Naive B cell (primary cell): ENCODE measurements at regions not wholly inside any gene's neighbourhood (a gene's known extent, or its start where the extent isn't known, plus 50 kb on each side); places are given as distances from the start of the nearest gene placed in this dataset.
"Not testable (repeated sequence)": the region's sequence is repeated elsewhere in the genome, so short reads cannot be mapped to it uniquely, and the experiment has no call there.

ENCODE experiments used
- ATAC-seq, 2 donors: fragments of 150-1000 bp; cut with Tn5 transposase; 2 replicates each; pipeline ENCODE4 v1.10.0; 2021; ENCODE audit warnings: low read depth in 2 of 2, mild to moderate bottlenecking in 2 of 2, moderate library complexity in 2 of 2
- DNase-seq: peaks from one replicate; pipeline ENCODE4 v3.0.0; 2022
- H3K27ac Mint-ChIP-seq, 6 donors: one replicate each; pipeline ENCODE4 v1.8.0; 2020 to 2022; ENCODE audit warnings: mild to moderate bottlenecking in 6 of 6, mixed read lengths in 6 of 6, moderate library complexity in 5 of 6, inconsistent platforms in 2 of 6
- H3K27me3 Mint-ChIP-seq, 3 donors: one replicate each; pipeline ENCODE4 v1.8.0; 2021 to 2022; ENCODE audit warnings: mixed read lengths in 3 of 3, mild to moderate bottlenecking in 1 of 3
- H3K36me3 Mint-ChIP-seq, 2 donors: one replicate each; pipeline ENCODE4 v1.8.0; 2020 to 2022; ENCODE audit warnings: mixed read lengths in 2 of 2, inconsistent platforms in 1 of 2, mild to moderate bottlenecking in 1 of 2
- H3K4me1 Mint-ChIP-seq, 3 donors: one replicate each; pipeline ENCODE4 v1.8.0; 2020 to 2022; ENCODE audit warnings: mixed read lengths in 3 of 3, inconsistent platforms in 1 of 3, mild to moderate bottlenecking in 1 of 3, moderate library complexity in 1 of 3
- H3K4me3 Mint-ChIP-seq, 8 donors: one replicate each; pipeline ENCODE4 v1.8.0; 2020 to 2022; ENCODE audit warnings: mild to moderate bottlenecking in 8 of 8, mixed read lengths in 8 of 8, moderate library complexity in 8 of 8, inconsistent platforms in 2 of 8
- H3K9me3 Mint-ChIP-seq, 7 donors: one replicate each; pipeline ENCODE4 v1.8.0; 2020 to 2022; ENCODE audit warnings: mixed read lengths in 7 of 7, mild to moderate bottlenecking in 5 of 7, inconsistent platforms in 2 of 7, moderate library complexity in 1 of 7

GRCh38 chr6:81613606-81614005 lies 138.9 kb downstream of the TENT5A start:
- DNase-seq (no peak), ATAC-seq (no peak)
- Mint-ChIP-seq H3K36me3 (no peaks in the 10 kb centered on the region), H3K4me1 (peaks cover 0 to 4% (median 4%) of the 10 kb centered on the region in 3 donors), H3K27ac (peak overlapping the region in 1 of 6 donors; percentile 91), H3K9me3 (peaks cover 0 to 3% (median 0%) of the 10 kb centered on the region in 7 donors), H3K27me3 (no peaks in the 10 kb centered on the region), H3K4me3 (no peak overlapping the region)

GRCh38 chr6:81612136-81612535 lies 140.3 kb downstream of the TENT5A start:
- H3K27me3 Mint-ChIP-seq, result no peaks in the 10 kb centered on the region
- DNase-seq, result no peak
- H3K27ac Mint-ChIP-seq, result no peak overlapping the region
- peaks cover 0 to 4% (median 4%) of the 10 kb centered on the region in 3 donors for H3K4me1 Mint-ChIP-seq
- no peak for ATAC-seq
- H3K9me3 Mint-ChIP-seq, result peaks cover 0 to 3% (median 0%) of the 10 kb centered on the region in 7 donors
- H3K4me3 Mint-ChIP-seq, result no peak overlapping the region
- no peaks in the 10 kb centered on the region for H3K36me3 Mint-ChIP-seq

GRCh38 chr6:81609736-81610135 lies 142.7 kb downstream of the TENT5A start:
- no peak for DNase-seq
- H3K9me3 Mint-ChIP-seq, result peaks cover 0 to 3% (median 0%) of the 10 kb centered on the region in 7 donors
- peaks cover 0 to 4% (median 4%) of the 10 kb centered on the region in 3 donors for H3K4me1 Mint-ChIP-seq
- no peak overlapping the region for H3K4me3 Mint-ChIP-seq
- H3K27ac Mint-ChIP-seq, result no peak overlapping the region
- no peak for ATAC-seq
- no peaks in the 10 kb centered on the region for H3K36me3 Mint-ChIP-seq
- H3K27me3 Mint-ChIP-seq, result no peaks in the 10 kb centered on the region

GRCh38 chr6:81608776-81609175 lies 143.7 kb downstream of the TENT5A start:
- H3K4me3 Mint-ChIP-seq, result no peak overlapping the region
- ATAC-seq (no peak), DNase-seq (no peak)
- H3K4me1 Mint-ChIP-seq, result peaks cover 0 to 4% (median 4%) of the 10 kb centered on the region in 3 donors
- no peak overlapping the region for H3K27ac Mint-ChIP-seq
- H3K9me3 Mint-ChIP-seq, result peaks cover 0 to 4% (median 0%) of the 10 kb centered on the region in 7 donors
- H3K36me3 Mint-ChIP-seq, result no peaks in the 10 kb centered on the region
- H3K27me3 Mint-ChIP-seq, result no peaks in the 10 kb centered on the region

GRCh38 chr6:81606965-81607381 lies 145.5 kb downstream of the TENT5A start:
- H3K36me3 Mint-ChIP-seq, result no peaks in the 10 kb centered on the region
- peak overlapping the region in 1 of 6 donors; percentile 54 for H3K27ac Mint-ChIP-seq
- H3K4me3 Mint-ChIP-seq, result no peak overlapping the region
- peaks cover 0 to 6% (median 0%) of the 10 kb centered on the region in 3 donors for H3K27me3 Mint-ChIP-seq
- peaks cover 0 to 10% (median 8%) of the 10 kb centered on the region in 7 donors for H3K9me3 Mint-ChIP-seq
- DNase-seq (no peak), ATAC-seq (no peak)
- H3K4me1 Mint-ChIP-seq, result peaks cover 0 to 3% (median 0%) of the 10 kb centered on the region in 3 donors

GRCh38 chr6:81605526-81605925 lies 147.0 kb downstream of the TENT5A start:
- Mint-ChIP-seq H3K27me3 (peaks cover 0 to 6% (median 0%) of the 10 kb centered on the region in 3 donors), H3K27ac (no peak overlapping the region), H3K4me3 (no peak overlapping the region), H3K9me3 (peaks cover 0 to 10% (median 8%) of the 10 kb centered on the region in 7 donors), H3K36me3 (no peaks in the 10 kb centered on the region), H3K4me1 (peaks cover 0 to 3% (median 0%) of the 10 kb centered on the region in 3 donors)
- ATAC-seq (no peak), DNase-seq (no peak)

- no peak overlapping the region for H3K27ac Mint-ChIP-seq
- no peak overlapping the region for H3K4me3 Mint-ChIP-seq
- peaks cover 0 to 11% (median 8%) of the 10 kb centered on the region in 7 donors for H3K9me3 Mint-ChIP-seq
- peaks cover 0 to 3% (median 0%) of the 10 kb centered on the region in 3 donors for H3K4me1 Mint-ChIP-seq
- DNase-seq (no peak), ATAC-seq (no peak)
- peaks cover 0 to 6% (median 0%) of the 10 kb centered on the region in 3 donors for H3K27me3 Mint-ChIP-seq
- no peaks in the 10 kb centered on the region for H3K36me3 Mint-ChIP-seq
Measured at GRCh38 chr6:81601918-81602317, 150.6 kb downstream of the TENT5A start.

GRCh38 chr6:81600488-81600887 lies 152.0 kb downstream of the TENT5A start:
- Mint-ChIP-seq H3K9me3 (peaks cover 0 to 11% (median 8%) of the 10 kb centered on the region in 7 donors), H3K27ac (peak overlapping the region in 1 of 6 donors; percentile 1)
- H3K4me3 Mint-ChIP-seq, DNase-seq, H3K4me1 Mint-ChIP-seq, H3K36me3 Mint-ChIP-seq, ATAC-seq, H3K27me3 Mint-ChIP-seq: not testable (repeated sequence)

- Mint-ChIP-seq H3K4me3 (no peak overlapping the region), H3K4me1 (no peaks in the 10 kb centered on the region), H3K36me3 (no peaks in the 10 kb centered on the region), H3K27me3 (no peaks in the 10 kb centered on the region), H3K9me3 (peaks cover 0 to 1% (median 0%) of the 10 kb centered on the region in 7 donors), H3K27ac (no peak overlapping the region)
- DNase-seq (no peak), ATAC-seq (no peak)
Measured at GRCh38 chr6:81594501-81594900, 158.0 kb downstream of the TENT5A start.

- Mint-ChIP-seq H3K27me3 (no peaks in the 10 kb centered on the region), H3K27ac (no peak overlapping the region), H3K4me1 (no peaks in the 10 kb centered on the region), H3K4me3 (no peak overlapping the region), H3K36me3 (no peaks in the 10 kb centered on the region), H3K9me3 (peaks cover 0 to 2% (median 0%) of the 10 kb centered on the region in 7 donors)
- DNase-seq (no peak), ATAC-seq (no peak)
Measured at GRCh38 chr6:81590314-81590691, 162.2 kb downstream of the TENT5A start.

GRCh38 chr6:81589465-81590313 lies 162.8 kb downstream of the TENT5A start:
- H3K27ac Mint-ChIP-seq, result no peak overlapping the region
- no peaks in the 10 kb centered on the region for H3K4me1 Mint-ChIP-seq
- no peak for DNase-seq
- H3K36me3 Mint-ChIP-seq, result no peaks in the 10 kb centered on the region
- H3K27me3 Mint-ChIP-seq, result no peaks in the 10 kb centered on the region
- peaks cover 0 to 2% (median 0%) of the 10 kb centered on the region in 7 donors for H3K9me3 Mint-ChIP-seq
- ATAC-seq, result no peak
- H3K4me3 Mint-ChIP-seq, result no peak overlapping the region

GRCh38 chr6:81585686-81586085 lies 166.8 kb downstream of the TENT5A start:
- not testable (repeated sequence) for ATAC-seq, DNase-seq, H3K4me1 Mint-ChIP-seq, H3K4me3 Mint-ChIP-seq, H3K27me3 Mint-ChIP-seq, H3K27ac Mint-ChIP-seq, H3K36me3 Mint-ChIP-seq
- peaks cover 0 to 19% (median 7%) of the 10 kb centered on the region in 7 donors for H3K9me3 Mint-ChIP-seq

- not testable (repeated sequence) for H3K27ac Mint-ChIP-seq, H3K27me3 Mint-ChIP-seq, H3K4me1 Mint-ChIP-seq, ATAC-seq, H3K36me3 Mint-ChIP-seq, H3K4me3 Mint-ChIP-seq, DNase-seq
- H3K9me3 Mint-ChIP-seq, result peaks cover 1 to 19% (median 7%) of the 10 kb centered on the region in 7 donors
Measured at GRCh38 chr6:81584156-81584555, 168.3 kb downstream of the TENT5A start.

- H3K27ac Mint-ChIP-seq, result no peak overlapping the region
Measured at GRCh38 chr6:81575442-81575841, 177.0 kb downstream of the TENT5A start.

More at GRCh38 chr6:81575442-81575841, 177.0 kb downstream of the TENT5A start:
- no peak for DNase-seq
- Mint-ChIP-seq H3K4me1 (no peaks in the 10 kb centered on the region), H3K36me3 (no peaks in the 10 kb centered on the region), H3K9me3 (peaks cover 0 to 3% (median 1%) of the 10 kb centered on the region in 7 donors), H3K4me3 (no peak overlapping the region), H3K27me3 (no peaks in the 10 kb centered on the region)
- no peak for ATAC-seq
